Heart left ventricle (tissue), 16 donors: ENCODE measurements at regions not wholly inside any gene's neighbourhood (a gene's known extent, or its start where the extent isn't known, plus 50 kb on each side); places are given as distances from the start of the nearest gene placed in this dataset.

Experiments
- ATAC-seq, 4 donors: fragments of 200-7000 bp; cut with Tn5 transposase; one replicate each; pipeline ENCODE4 v1.9.1; 2020 to 2022; ENCODE audit warnings: moderate library complexity in 4 of 4, mild to moderate bottlenecking in 3 of 4, moderate number of reproducible peaks in 1 of 4
- DNase-seq, 5 donors: peaks; one replicate each; pipeline ENCODE4 v3.0.0-alpha.2; 2020
- H3K27ac ChIP-seq, 12 donors: fragments of 200-600 bp; sonication (generic) in 4 of 12; one replicate each; pipeline versions ENCODE4 v1.5.0 to v1.8.0; 2016 to 2022; ENCODE audit warnings: mild to moderate bottlenecking in 2 of 12
- H3K27me3 ChIP-seq, 9 donors: fragments of 200-600 bp; sonication (generic) in 2 of 9; one replicate each; pipeline versions ENCODE4 v1.5.1 to v1.8.0; 2016 to 2022; ENCODE audit warnings: mild to moderate bottlenecking in 3 of 9
- H3K36me3 ChIP-seq, 9 donors: fragments of 200-600 bp; sonication (generic) in 2 of 9; one replicate each; pipeline versions ENCODE4 v1.5.0 to v1.8.0; 2018 to 2022; ENCODE audit warnings: mild to moderate bottlenecking in 2 of 9
- H3K4me1 ChIP-seq, 12 donors: fragments of 200-600 bp; sonication (generic) in 4 of 12; one replicate each; pipeline versions ENCODE4 v1.5.0 to v1.8.0; 2016 to 2022; ENCODE audit warnings: mild to moderate bottlenecking in 3 of 12
- H3K4me3 ChIP-seq, 12 donors: fragments of 200-600 bp; sonication (generic) in 4 of 12; one replicate each; pipeline versions ENCODE4 v1.5.0 to v1.8.0; 2017 to 2022; ENCODE audit warnings: mild to moderate bottlenecking in 9 of 12, moderate library complexity in 4 of 12
- H3K9me3 ChIP-seq, 12 donors: fragments of 200-600 bp; sonication (generic) in 4 of 12; one replicate each; pipeline versions ENCODE4 v1.5.0 to v1.8.0; 2016 to 2022; ENCODE audit warnings: mild to moderate bottlenecking in 1 of 12
- POLR2A ChIP-seq, 2 donors: fragments of 450-650 bp; IDR thresholded peaks; one replicate each; pipeline ENCODE4 v1.6.1; 2017; ENCODE audit warnings: antibody characterized with exemption in 2 of 2, mild to moderate bottlenecking in 2 of 2, moderate library complexity in 2 of 2
- WGBS, 4 donors: extraction: QIAGEN DNeasy Blood & Tissue Kit in 2 of 4; methylation state at CpG; one replicate each; pipeline versions ENCODE4 v1.1.5 to v1.1.7; 2013 to 2018; 5-methylcytosine and 5-hydroxymethylcytosine counted together
- intact Hi-C, 10 donors: fragments of 100-400 bp; cut with DNase I; formaldehyde crosslinking; loops; one replicate each; pipeline versions ENCODE4 v1.11.1 to v1.14.2; 2022
- TF ChIP-seq, protein P1 (sequence below), 12 donors: fragments of 200-600 bp; sonication (generic) in 4 of 12; IDR thresholded peaks; one replicate each; pipeline versions ENCODE4 v1.5.0 to v1.8.0; 2018 to 2022; ENCODE audit warnings: antibody characterized with exemption in 12 of 12, mild to moderate bottlenecking in 5 of 12
- donor health status: ischemic (EF 13 %, LVEDD 7.1; RV severe dilation, severe dysfunction).
- donor health status: healthy with polysubstance abuse.
- donor health status: DM: no; HTN: yes; CAD: no.
- donor health status: DM: no; HTN: no; CAD: no.
- donor health status: ischemic (EF 25% LVEDD 6.9; RV normal size, moderate dysfunction).
- donor health status: ischemic (EF 25% LVEDD 5.7; RV mildly dilated, moderate dysfunction).
- donor health status: healthy.
- donor health status: DM: yes; HTN: yes; CAD: no.
- donor health status: ischemic (EF 35%, LVEDD 5.7; RV mildly dilated, moderate dysfunction).
- donor health status: nonischemic (EF 11% LVEDD 7.7; RV severe dilation, severe dysfunction).
- donor health status: DM: yes; HTN: yes; CAD: no.
- donor health status: PGD.
- donor health status: ischemic (EF 29% LVEDD 5.4; RV normal size, mild dysfunction).
- donor health status: nonischemic (EF 23%, LVEDD 6.1; RV moderate dilation, normal function).

DNA sequence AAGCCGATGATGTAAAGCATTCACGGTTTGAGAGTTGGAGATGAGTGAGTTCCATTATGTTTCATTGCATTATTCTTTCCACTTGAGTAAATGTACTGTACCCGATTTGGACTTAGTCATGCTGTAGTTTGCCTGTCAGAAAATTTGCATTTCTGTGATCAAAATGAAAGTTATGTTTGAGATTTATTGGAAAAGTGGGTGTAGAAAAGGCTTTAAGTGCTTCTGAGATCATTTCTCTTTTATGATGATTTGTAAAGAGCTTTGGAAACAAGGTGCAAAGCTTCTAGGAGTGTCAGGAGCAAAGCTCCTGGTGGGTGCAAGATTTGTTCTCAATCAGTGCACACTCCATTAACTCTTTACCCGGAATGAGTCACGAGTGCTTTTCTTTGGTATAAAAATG lies 204.1 kb upstream of the POM121L12 start:
- no peak for DNase-seq
- peaks cover 0 to 4% (median 0%) of the 10 kb centered on the region in 12 donors for H3K4me1 ChIP-seq
- no peaks in the 10 kb centered on the region for H3K27me3 ChIP-seq
- 67 to 84% (median 75%) methylated on average over 5 of the region's 5 CpGs for WGBS, 4 donors
- H3K4me3 ChIP-seq, result no peak overlapping the region
- no peaks in the 10 kb centered on the region for H3K9me3 ChIP-seq
- no peaks in the 10 kb centered on the region for H3K36me3 ChIP-seq
- TF ChIP-seq, protein P1, sequence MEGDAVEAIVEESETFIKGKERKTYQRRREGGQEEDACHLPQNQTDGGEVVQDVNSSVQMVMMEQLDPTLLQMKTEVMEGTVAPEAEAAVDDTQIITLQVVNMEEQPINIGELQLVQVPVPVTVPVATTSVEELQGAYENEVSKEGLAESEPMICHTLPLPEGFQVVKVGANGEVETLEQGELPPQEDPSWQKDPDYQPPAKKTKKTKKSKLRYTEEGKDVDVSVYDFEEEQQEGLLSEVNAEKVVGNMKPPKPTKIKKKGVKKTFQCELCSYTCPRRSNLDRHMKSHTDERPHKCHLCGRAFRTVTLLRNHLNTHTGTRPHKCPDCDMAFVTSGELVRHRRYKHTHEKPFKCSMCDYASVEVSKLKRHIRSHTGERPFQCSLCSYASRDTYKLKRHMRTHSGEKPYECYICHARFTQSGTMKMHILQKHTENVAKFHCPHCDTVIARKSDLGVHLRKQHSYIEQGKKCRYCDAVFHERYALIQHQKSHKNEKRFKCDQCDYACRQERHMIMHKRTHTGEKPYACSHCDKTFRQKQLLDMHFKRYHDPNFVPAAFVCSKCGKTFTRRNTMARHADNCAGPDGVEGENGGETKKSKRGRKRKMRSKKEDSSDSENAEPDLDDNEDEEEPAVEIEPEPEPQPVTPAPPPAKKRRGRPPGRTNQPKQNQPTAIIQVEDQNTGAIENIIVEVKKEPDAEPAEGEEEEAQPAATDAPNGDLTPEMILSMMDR (IDR thresholded peaks at IDR 0.05), result no peak
- TF ChIP-seq POLR2A (IDR thresholded peaks at IDR 0.05), result no peak
- intact Hi-C loops, result no loop called here
- no peak for ATAC-seq
- no peak overlapping the region for H3K27ac ChIP-seq

DNA sequence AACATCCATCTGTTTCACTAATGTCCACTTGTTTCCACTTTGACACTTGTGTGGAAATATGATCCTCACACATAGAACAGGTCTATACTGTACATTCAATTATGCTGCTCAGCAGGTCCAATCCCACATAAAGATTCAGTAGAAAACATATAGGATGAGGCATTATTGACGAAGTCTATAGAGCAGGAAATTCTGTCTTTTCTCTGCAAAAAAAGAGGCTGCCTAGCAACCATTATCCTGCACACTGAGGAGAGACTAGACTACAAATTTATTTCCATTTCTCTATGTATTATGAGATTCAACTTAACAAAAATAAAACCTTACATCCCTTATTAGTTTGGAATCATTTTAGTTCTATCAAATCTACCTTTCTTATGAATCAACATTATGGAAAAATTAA lies 204.6 kb upstream of the POM121L12 start:
- Histone ChIP-seq H3K9me3 (no peaks in the 10 kb centered on the region), H3K27ac (no peak overlapping the region), H3K4me3 (no peak overlapping the region), H3K4me1 (peaks cover 0 to 4% (median 0%) of the 10 kb centered on the region in 12 donors), H3K27me3 (no peaks in the 10 kb centered on the region), H3K36me3 (no peaks in the 10 kb centered on the region)
- DNase-seq (no peak), ATAC-seq (no peak)
- TF ChIP-seq, protein P1 (IDR thresholded peaks at IDR 0.05), result no peak
- TF ChIP-seq POLR2A (IDR thresholded peaks at IDR 0.05), result no peak
- intact Hi-C loops, result no loop called here
- 63 to 83% (median 79%) methylated on average over 1 of the region's 1 CpG for WGBS, 4 donors

DNA sequence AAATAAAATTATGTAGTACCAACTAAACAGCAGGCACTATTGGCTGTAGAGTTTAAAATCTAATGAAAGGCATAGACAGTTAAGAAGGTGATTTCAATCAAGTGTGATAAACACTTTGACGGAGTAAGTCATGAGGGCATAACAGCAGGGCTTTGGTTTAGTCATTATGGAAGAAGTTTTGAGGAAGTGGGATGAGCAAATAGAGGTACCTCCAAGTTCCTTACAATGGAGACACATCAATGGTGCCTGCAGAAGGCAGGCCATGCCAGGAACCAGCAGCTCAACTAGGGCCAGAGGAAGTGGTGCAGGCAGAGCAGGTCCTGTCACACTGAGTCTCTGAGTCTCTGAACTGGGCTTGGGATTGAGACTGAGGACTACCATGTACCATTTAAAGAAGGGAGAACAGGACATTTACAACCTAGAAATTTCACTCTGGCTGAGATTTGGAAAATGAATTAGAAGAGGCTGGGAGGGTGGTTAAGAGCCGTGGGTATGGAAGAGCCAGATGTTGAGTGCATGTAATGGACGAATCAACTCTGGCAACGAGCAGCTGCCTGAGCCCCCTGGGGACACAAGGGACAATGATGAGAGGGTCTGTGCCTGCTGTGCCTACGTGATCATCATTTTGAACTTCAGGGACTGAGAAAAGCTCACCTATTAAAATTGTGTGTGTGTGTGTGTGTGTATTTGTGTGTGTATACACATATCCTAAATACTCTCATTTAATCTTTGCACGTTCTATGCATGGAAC lies 208.7 kb upstream of the POM121L12 start:
- Histone ChIP-seq H3K9me3 (peaks cover 0 to 15% (median 10%) of the 10 kb centered on the region in 12 donors), H3K36me3 (no peaks in the 10 kb centered on the region), H3K27ac (no peak overlapping the region), H3K4me1 (no peaks in the 10 kb centered on the region), H3K27me3 (no peaks in the 10 kb centered on the region), H3K4me3 (no peak overlapping the region)
- DNase-seq, result no peak
- no peak for ATAC-seq
- 68 to 83% (median 70%) methylated on average over 6 of the region's 6 CpGs for WGBS, 4 donors
- TF ChIP-seq, protein P1 (IDR thresholded peaks at IDR 0.05), result no peak
- no peak for TF ChIP-seq POLR2A (IDR thresholded peaks at IDR 0.05)
- intact Hi-C loops, result no loop called here

DNA sequence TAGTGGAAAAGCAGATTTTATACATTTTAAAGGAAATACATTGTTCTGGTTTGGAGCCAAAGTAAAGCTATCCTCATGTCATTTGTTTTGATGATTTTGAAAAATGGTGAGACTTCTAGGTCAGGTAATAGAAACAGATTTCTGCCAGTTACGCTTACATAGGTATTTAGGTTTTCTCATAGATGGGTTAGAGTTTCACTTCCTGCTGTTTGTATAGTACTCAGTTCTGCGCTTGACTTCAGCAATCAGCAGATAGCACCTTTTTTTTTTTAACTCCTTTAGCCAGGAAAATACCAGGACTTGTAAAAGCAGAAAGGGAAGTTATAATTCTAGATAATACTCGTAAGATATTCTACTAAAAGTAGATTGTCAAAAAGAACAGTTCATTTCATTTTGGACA lies 209.8 kb upstream of the POM121L12 start:
- intact Hi-C loops, result no loop called here
- TF ChIP-seq, protein P1 (IDR thresholded peaks at IDR 0.05), result no peak
- TF ChIP-seq POLR2A (IDR thresholded peaks at IDR 0.05), result no peak
- Histone ChIP-seq H3K4me3 (no peak overlapping the region), H3K9me3 (peaks cover 0 to 26% (median 16%) of the 10 kb centered on the region in 12 donors), H3K4me1 (no peaks in the 10 kb centered on the region), H3K36me3 (no peaks in the 10 kb centered on the region), H3K27me3 (no peaks in the 10 kb centered on the region), H3K27ac (no peak overlapping the region)
- WGBS, 4 donors, result 25 to 53% (median 32%) methylated on average over 3 of the region's 3 CpGs
- DNase-seq (no peak), ATAC-seq (no peak)
